OCI-LY3 (cell line): ENCODE measurements at regions not wholly inside any gene's neighbourhood (a gene's known extent, or its start where the extent isn't known, plus 50 kb on each side); places are given as distances from the start of the nearest gene placed in this dataset.

ENCODE experiments used
- CTCF ChIP-seq: fragments of 200-600, 300-600 bp; sonication (generic); IDR thresholded peaks from 2 replicates; pipeline ENCODE4 v1.5.1; 2014; ENCODE audit warnings: antibody characterized with exemption, low read length, low read depth
- EZH2phosphoT487 ChIP-seq: fragments of 200-600 bp; shearing (Covaris generic); IDR thresholded peaks from 2 replicates; pipeline ENCODE4 v1.6.1; 2018; ENCODE audit warnings: antibody characterized with exemption, mixed run types, low read depth

GRCh38 chr5:158462349-158463114 lies 603.6 kb upstream of the CLINT1 start:
- TF ChIP-seq CTCF (no peak), EZH2phosphoT487 (no peak)
